Right lobe of liver (tissue), 4 donors: ENCODE measurements at regions not wholly inside any gene's neighbourhood (a gene's known extent, or its start where the extent isn't known, plus 50 kb on each side); places are given as distances from the start of the nearest gene placed in this dataset.

Source experiments
- CTCF ChIP-seq, 4 donors: fragments of 200-600 bp in 3 of 4; fragments of 450-650 bp in 1 of 4; IDR thresholded peaks; one replicate each; pipeline versions ENCODE4 v1.5.1 to v1.8.0; 2016 to 2022; ENCODE audit warnings: antibody characterized with exemption in 4 of 4, mild to moderate bottlenecking in 2 of 4
- POLR2A ChIP-seq: fragments of 450-650 bp; IDR thresholded peaks from one replicate; pipeline ENCODE4 v1.6.1; 2017; ENCODE audit warnings: antibody characterized with exemption, mild to moderate bottlenecking
- donor health status: DM: no; HTN: no; CAD: no.
- donor health status: DM: no; HTN: no; CAD: no.
- donor health status: DM: no; HTN: yes; CAD: no.

- TF ChIP-seq CTCF (IDR thresholded peaks at IDR 0.05) (no peak), POLR2A (no peak)
Measured at GRCh38 chr7:125465527-125465926, 535.9 kb upstream of the POT1 start.
